ENCODE measurements at regions not wholly inside any gene's neighbourhood (a gene's known extent, or its start where the extent isn't known, plus 50 kb on each side); places are given as distances from the start of the nearest gene placed in this dataset.
A peak's percentile ranks its signal among the peaks of the same experiment; 100 is the strongest.

GRCh38 chr14:97604731-97605130 is 807.5 kb downstream of the VRK1 start:
- Histone ChIP-seq H3K9me3 (ENCODE audit: control insufficient read depth in 1 of 2, low read length in 2 of 2) (peaks cover 0 to 4% of the 10 kb centered on the region in 2 donors), H3K27me3 (ENCODE audit: low read depth, low read length) (no peaks in the 10 kb centered on the region), H3K4me1 (ENCODE audit: control insufficient read depth in 1 of 2, insufficient read depth in 2 of 2, low read length in 2 of 2) (no peaks in the 10 kb centered on the region), H3K27ac (ENCODE audit: low read length) (no peak overlapping the region), H3K36me3 (ENCODE audit: control insufficient read depth in 1 of 2, insufficient read depth in 2 of 2, low read length in 2 of 2) (no peaks in the 10 kb centered on the region), H3K4me3 (ENCODE audit: low read depth in 1 of 2, low read length in 2 of 2) (no peak overlapping the region)

GRCh38 chr14:97618401-97618800 is 821.2 kb downstream of the VRK1 start:
- Histone ChIP-seq H3K4me3 (ENCODE audit: low read depth in 1 of 2, low read length in 2 of 2) (no peak overlapping the region), H3K27me3 (ENCODE audit: low read depth, low read length) (no peaks in the 10 kb centered on the region), H3K36me3 (ENCODE audit: control insufficient read depth in 1 of 2, insufficient read depth in 2 of 2, low read length in 2 of 2) (no peaks in the 10 kb centered on the region), H3K27ac (ENCODE audit: low read length) (no peak overlapping the region), H3K9me3 (ENCODE audit: control insufficient read depth in 1 of 2, low read length in 2 of 2) (peaks cover 0 to 15% of the 10 kb centered on the region in 2 donors), H3K4me1 (ENCODE audit: control insufficient read depth in 1 of 2, insufficient read depth in 2 of 2, low read length in 2 of 2) (no peaks in the 10 kb centered on the region)

GRCh38 chr14:97618917-97619690 is 821.9 kb downstream of the VRK1 start:
- Histone ChIP-seq H3K4me3 (ENCODE audit: low read depth in 1 of 2, low read length in 2 of 2) (no peak overlapping the region), H3K9me3 (ENCODE audit: control insufficient read depth in 1 of 2, low read length in 2 of 2) (peaks cover 0 to 15% of the 10 kb centered on the region in 2 donors), H3K36me3 (ENCODE audit: control insufficient read depth in 1 of 2, insufficient read depth in 2 of 2, low read length in 2 of 2) (no peaks in the 10 kb centered on the region), H3K27me3 (ENCODE audit: low read depth, low read length) (no peaks in the 10 kb centered on the region), H3K27ac (ENCODE audit: low read length) (no peak overlapping the region), H3K4me1 (ENCODE audit: control insufficient read depth in 1 of 2, insufficient read depth in 2 of 2, low read length in 2 of 2) (no peaks in the 10 kb centered on the region)

GRCh38 chr14:97620066-97620465 is 822.9 kb downstream of the VRK1 start:
- Histone ChIP-seq H3K27me3 (ENCODE audit: low read depth, low read length) (no peaks in the 10 kb centered on the region), H3K9me3 (ENCODE audit: control insufficient read depth in 1 of 2, low read length in 2 of 2) (peaks cover 0 to 6% of the 10 kb centered on the region in 2 donors), H3K36me3 (ENCODE audit: control insufficient read depth in 1 of 2, insufficient read depth in 2 of 2, low read length in 2 of 2) (no peaks in the 10 kb centered on the region), H3K27ac (ENCODE audit: low read length) (no peak overlapping the region), H3K4me1 (ENCODE audit: control insufficient read depth in 1 of 2, insufficient read depth in 2 of 2, low read length in 2 of 2) (no peaks in the 10 kb centered on the region), H3K4me3 (ENCODE audit: low read depth in 1 of 2, low read length in 2 of 2) (no peak overlapping the region)

GRCh38 chr14:97624985-97625384 is 827.8 kb downstream of the VRK1 start:
- Histone ChIP-seq H3K4me1 (ENCODE audit: control insufficient read depth in 1 of 2, insufficient read depth in 2 of 2, low read length in 2 of 2) (no peaks in the 10 kb centered on the region), H3K27ac (ENCODE audit: low read length) (no peak overlapping the region), H3K4me3 (ENCODE audit: low read depth in 1 of 2, low read length in 2 of 2) (no peak overlapping the region), H3K27me3 (ENCODE audit: low read depth, low read length) (no peaks in the 10 kb centered on the region), H3K9me3 (ENCODE audit: control insufficient read depth in 1 of 2, low read length in 2 of 2) (no peaks in the 10 kb centered on the region), H3K36me3 (ENCODE audit: control insufficient read depth in 1 of 2, insufficient read depth in 2 of 2, low read length in 2 of 2) (no peaks in the 10 kb centered on the region)

- Histone ChIP-seq H3K36me3 (ENCODE audit: control insufficient read depth in 1 of 2, insufficient read depth in 2 of 2, low read length in 2 of 2) (no peaks in the 10 kb centered on the region), H3K4me1 (ENCODE audit: control insufficient read depth in 1 of 2, insufficient read depth in 2 of 2, low read length in 2 of 2) (no peaks in the 10 kb centered on the region), H3K27me3 (ENCODE audit: low read depth, low read length) (no peaks in the 10 kb centered on the region), H3K27ac (ENCODE audit: low read length) (no peak overlapping the region), H3K9me3 (ENCODE audit: control insufficient read depth in 1 of 2, low read length in 2 of 2) (no peaks in the 10 kb centered on the region), H3K4me3 (ENCODE audit: low read depth in 1 of 2, low read length in 2 of 2) (no peak overlapping the region)
Measured at GRCh38 chr14:97625477-97625876, 828.3 kb downstream of the VRK1 start.

GRCh38 chr14:97626088-97626487 is 828.9 kb downstream of the VRK1 start:
- no peaks in the 10 kb centered on the region for H3K4me1 ChIP-seq (ENCODE audit: control insufficient read depth in 1 of 2, insufficient read depth in 2 of 2, low read length in 2 of 2)

GRCh38 chr14:97630249-97630648 is 833.1 kb downstream of the VRK1 start:
- no peak overlapping the region for H3K4me3 ChIP-seq (ENCODE audit: low read depth in 1 of 2, low read length in 2 of 2)
- H3K4me1 ChIP-seq (ENCODE audit: control insufficient read depth in 1 of 2, insufficient read depth in 2 of 2, low read length in 2 of 2): no peaks in the 10 kb centered on the region
- H3K27ac ChIP-seq (ENCODE audit: low read length): no peak overlapping the region
- H3K9me3 ChIP-seq (ENCODE audit: control insufficient read depth in 1 of 2, low read length in 2 of 2): no peaks in the 10 kb centered on the region
- H3K27me3 ChIP-seq (ENCODE audit: low read depth, low read length): no peaks in the 10 kb centered on the region
- no peaks in the 10 kb centered on the region for H3K36me3 ChIP-seq (ENCODE audit: control insufficient read depth in 1 of 2, insufficient read depth in 2 of 2, low read length in 2 of 2)

More at GRCh38 chr14:97626088-97626487, 828.9 kb downstream of the VRK1 start:
- Histone ChIP-seq H3K9me3 (ENCODE audit: control insufficient read depth in 1 of 2, low read length in 2 of 2) (no peaks in the 10 kb centered on the region), H3K36me3 (ENCODE audit: control insufficient read depth in 1 of 2, insufficient read depth in 2 of 2, low read length in 2 of 2) (no peaks in the 10 kb centered on the region), H3K27ac (ENCODE audit: low read length) (no peak overlapping the region), H3K27me3 (ENCODE audit: low read depth, low read length) (no peaks in the 10 kb centered on the region), H3K4me3 (ENCODE audit: low read depth in 1 of 2, low read length in 2 of 2) (no peak overlapping the region)

- Histone ChIP-seq H3K4me1 (ENCODE audit: control insufficient read depth in 1 of 2, insufficient read depth in 2 of 2, low read length in 2 of 2) (no peaks in the 10 kb centered on the region), H3K27me3 (ENCODE audit: low read depth, low read length) (no peaks in the 10 kb centered on the region), H3K36me3 (ENCODE audit: control insufficient read depth in 1 of 2, insufficient read depth in 2 of 2, low read length in 2 of 2) (no peaks in the 10 kb centered on the region), H3K4me3 (ENCODE audit: low read depth in 1 of 2, low read length in 2 of 2) (no peak overlapping the region), H3K9me3 (ENCODE audit: control insufficient read depth in 1 of 2, low read length in 2 of 2) (no peaks in the 10 kb centered on the region), H3K27ac (ENCODE audit: low read length) (no peak overlapping the region)
Measured at GRCh38 chr14:97633131-97633738, 836.1 kb downstream of the VRK1 start.

- H3K27ac ChIP-seq (ENCODE audit: low read length): no peak overlapping the region
- no peaks in the 10 kb centered on the region for H3K9me3 ChIP-seq (ENCODE audit: control insufficient read depth in 1 of 2, low read length in 2 of 2)
- H3K4me3 ChIP-seq (ENCODE audit: low read depth in 1 of 2, low read length in 2 of 2): peak overlapping the region; percentile 44 to 66
- no peaks in the 10 kb centered on the region for H3K36me3 ChIP-seq (ENCODE audit: control insufficient read depth in 1 of 2, insufficient read depth in 2 of 2, low read length in 2 of 2)
- H3K4me1 ChIP-seq (ENCODE audit: control insufficient read depth in 1 of 2, insufficient read depth in 2 of 2, low read length in 2 of 2): no peaks in the 10 kb centered on the region
- no peaks in the 10 kb centered on the region for H3K27me3 ChIP-seq (ENCODE audit: low read depth, low read length)
Measured at GRCh38 chr14:97634751-97635150, 837.6 kb downstream of the VRK1 start.

- Histone ChIP-seq H3K36me3 (ENCODE audit: control insufficient read depth in 1 of 2, insufficient read depth in 2 of 2, low read length in 2 of 2) (no peaks in the 10 kb centered on the region), H3K27ac (ENCODE audit: low read length) (no peak overlapping the region)
Measured at GRCh38 chr14:97638864-97639263, 841.7 kb downstream of the VRK1 start.

More at GRCh38 chr14:97638864-97639263, 841.7 kb downstream of the VRK1 start:
- Histone ChIP-seq H3K4me1 (ENCODE audit: control insufficient read depth in 1 of 2, insufficient read depth in 2 of 2, low read length in 2 of 2) (no peaks in the 10 kb centered on the region), H3K4me3 (ENCODE audit: low read depth in 1 of 2, low read length in 2 of 2) (no peak overlapping the region), H3K27me3 (ENCODE audit: low read depth, low read length) (no peaks in the 10 kb centered on the region), H3K9me3 (ENCODE audit: control insufficient read depth in 1 of 2, low read length in 2 of 2) (no peaks in the 10 kb centered on the region)

Measured in muscle layer of duodenum (tissue), 2 donors.